Skeletal muscle cell (primary cell): ENCODE measurements at regions not wholly inside any gene's neighbourhood (a gene's known extent, or its start where the extent isn't known, plus 50 kb on each side); places are given as distances from the start of the nearest gene placed in this dataset.
"Not testable (repeated sequence)": the region's sequence is repeated elsewhere in the genome, so short reads cannot be mapped to it uniquely, and the experiment has no call there.

Experiments used
- DNase-seq: peaks from one replicate; pipeline ENCODE4 v3.0.0-alpha.2; 2010; ENCODE audit warnings: low read depth
- H3K4me3 ChIP-seq: 2 replicates; pipeline ENCODE4 v1.5.1; 2011; ENCODE audit warnings: low read depth, mild to moderate bottlenecking, control low read depth, low read length, moderate library complexity

GRCh38 chrX:116897526-116897925 lies 434.8 kb upstream of the CT83 start:
- no peak overlapping the region for H3K4me3 ChIP-seq
- no peak for DNase-seq

- no peak for DNase-seq
Observed at GRCh38 chrX:116881961-116882360, 419.2 kb upstream of the CT83 start.

GRCh38 chrX:116873671-116874070 lies 410.9 kb upstream of the CT83 start:
- peak; percentile 21 for DNase-seq

More at GRCh38 chrX:116881961-116882360, 419.2 kb upstream of the CT83 start:
- H3K4me3 ChIP-seq = no peak overlapping the region

GRCh38 chrX:116872931-116873330 lies 410.2 kb upstream of the CT83 start:
- no peak overlapping the region for H3K4me3 ChIP-seq
- no peak for DNase-seq

More at GRCh38 chrX:116873671-116874070, 410.9 kb upstream of the CT83 start:
- no peak overlapping the region for H3K4me3 ChIP-seq

GRCh38 chrX:116863029-116863428 lies 400.3 kb upstream of the CT83 start:
- H3K4me3 ChIP-seq = no peak overlapping the region
- DNase-seq = no peak

GRCh38 chrX:116862340-116862739 lies 399.6 kb upstream of the CT83 start:
- no peak overlapping the region for H3K4me3 ChIP-seq
- DNase-seq = no peak

- no peak overlapping the region for H3K4me3 ChIP-seq
- no peak for DNase-seq
Observed at GRCh38 chrX:116841290-116841689, 378.5 kb upstream of the CT83 start.

- H3K4me3 ChIP-seq = no peak overlapping the region
- DNase-seq = no peak
Observed at GRCh38 chrX:116827063-116827462, 364.3 kb upstream of the CT83 start.

GRCh38 chrX:116824785-116825184 lies 362.0 kb upstream of the CT83 start:
- DNase-seq = no peak
- H3K4me3 ChIP-seq = no peak overlapping the region

GRCh38 chrX:116823677-116824076 lies 360.9 kb upstream of the CT83 start:
- DNase-seq = no peak

GRCh38 chrX:116806288-116806802 lies 343.6 kb upstream of the CT83 start:
- no peak for DNase-seq
- H3K4me3 ChIP-seq = no peak overlapping the region

More at GRCh38 chrX:116823677-116824076, 360.9 kb upstream of the CT83 start:
- H3K4me3 ChIP-seq = no peak overlapping the region

- no peak overlapping the region for H3K4me3 ChIP-seq
- no peak for DNase-seq
Observed at GRCh38 chrX:116801943-116802342, 339.2 kb upstream of the CT83 start.

- no peak for DNase-seq
- H3K4me3 ChIP-seq = no peak overlapping the region
Observed at GRCh38 chrX:116781926-116782325, 319.1 kb upstream of the CT83 start.

GRCh38 chrX:116757491-116757890 lies 294.7 kb upstream of the CT83 start:
- H3K4me3 ChIP-seq = no peak overlapping the region
- no peak for DNase-seq

GRCh38 chrX:116756958-116757357 lies 294.2 kb upstream of the CT83 start:
- no peak overlapping the region for H3K4me3 ChIP-seq
- no peak for DNase-seq

GRCh38 chrX:116749943-116750342 lies 287.2 kb upstream of the CT83 start:
- DNase-seq = no peak

GRCh38 chrX:116732214-116732613 lies 269.4 kb upstream of the CT83 start:
- no peak for DNase-seq
- H3K4me3 ChIP-seq = no peak overlapping the region

More at GRCh38 chrX:116749943-116750342, 287.2 kb upstream of the CT83 start:
- no peak overlapping the region for H3K4me3 ChIP-seq

- DNase-seq = no peak
- no peak overlapping the region for H3K4me3 ChIP-seq
Observed at GRCh38 chrX:116726806-116727205, 264.0 kb upstream of the CT83 start.

- no peak overlapping the region for H3K4me3 ChIP-seq
- no peak for DNase-seq
Observed at GRCh38 chrX:116694046-116694445, 231.3 kb upstream of the CT83 start.

GRCh38 chrX:116679544-116679943 lies 216.8 kb upstream of the CT83 start:
- not testable (repeated sequence) for H3K4me3 ChIP-seq, DNase-seq

GRCh38 chrX:116667346-116668134 lies 204.8 kb upstream of the CT83 start:
- no peak for DNase-seq
- H3K4me3 ChIP-seq = no peak overlapping the region
